MCF 10A (cell line): ENCODE measurements at regions not wholly inside any gene's neighbourhood (a gene's known extent, or its start where the extent isn't known, plus 50 kb on each side); places are given as distances from the start of the nearest gene placed in this dataset.
"Not testable (repeated sequence)": the region's sequence is repeated elsewhere in the genome, so short reads cannot be mapped to it uniquely, and the experiment has no call there.

Source experiments
- BruUV-seq: library from RNA; stranded (reverse); fragments of 400-500 nt; replicated peaks from 2 replicates; lab custom pipeline; 2021; lab: Mats Ljungman, UMichigan
- CTCF ChIA-PET: fragments of 300-600 bp; sonication (Branson Sonifier 250); formaldehyde crosslinking; extraction: SDS; loops from one replicate; lab custom pipeline; 2021; ENCODE audit warnings: antibody characterized with exemption, inconsistent platforms; lab: Yijun Ruan, JAX
- POLR2A ChIA-PET: fragments of 300-600, 350-650 bp; sonication (Branson Sonifier 250); formaldehyde crosslinking; extraction: SDS; loops from one replicate; lab custom pipeline; 2020; ENCODE audit warnings: antibody characterized with exemption, inconsistent platforms; lab: Yijun Ruan, JAX
- DNase-seq: peaks from one replicate; pipeline ENCODE4 v3.0.0-alpha.2; 2018; ENCODE audit not compliant: unreplicated experiment
- H3K27ac Mint-ChIP-seq: one replicate; pipeline ENCODE4 v1.8.0; 2022; ENCODE audit warnings: mild to moderate bottlenecking, low read depth, mixed read lengths; ENCODE audit not compliant: unreplicated experiment
- H3K27me3 Mint-ChIP-seq: one replicate; pipeline ENCODE4 v1.8.0; 2022; ENCODE audit warnings: mixed read lengths; ENCODE audit not compliant: insufficient read depth, unreplicated experiment
- H3K36me3 Mint-ChIP-seq: one replicate; pipeline ENCODE4 v1.8.0; 2022; ENCODE audit warnings: mild to moderate bottlenecking, moderate library complexity, mixed read lengths; ENCODE audit not compliant: insufficient read depth, unreplicated experiment
- H3K4me1 Mint-ChIP-seq: one replicate; pipeline ENCODE4 v1.8.0; 2022; ENCODE audit warnings: mixed read lengths; ENCODE audit not compliant: insufficient read depth, unreplicated experiment
- H3K4me3 Mint-ChIP-seq: one replicate; pipeline ENCODE4 v1.8.0; 2022; ENCODE audit warnings: mild to moderate bottlenecking, moderate library complexity, mixed read lengths; ENCODE audit not compliant: unreplicated experiment
- H3K9me3 Mint-ChIP-seq: one replicate; pipeline ENCODE4 v1.8.0; 2022; ENCODE audit warnings: mixed read lengths; ENCODE audit not compliant: unreplicated experiment
- intact Hi-C: fragments of 100-400 bp; cut with micrococcal nuclease; formaldehyde crosslinking; loops from 2 replicates; pipeline ENCODE4 v1.14.1; 2022
- TF ChIP-seq, protein P1 (sequence below): fragments of 200-600 bp; IDR thresholded peaks from one replicate; pipeline ENCODE4 v1.8.0; 2022; ENCODE audit warnings: antibody characterized with exemption, mild to moderate bottlenecking; ENCODE audit not compliant: unreplicated experiment

GRCh38 chr12:59357811-59358210, 238.0 kb upstream of the SLC16A7 start:
- ChIA-PET POLR2A (no interaction called here), CTCF (interaction anchor here (1.5 kb wide), 2 partner anchors 14 to 46 kb away, joined by 3 to 4 read pairs; no protein-coding TSS in a partner anchor)
- peak; percentile 18 for DNase-seq
- BruUV-seq: no TSS peak
- intact Hi-C loops: no loop called here
- Mint-ChIP-seq H3K9me3 (peaks cover 14% of the 10 kb centered on the region), H3K27ac (peak overlapping the region; percentile 95), H3K27me3 (no peaks in the 10 kb centered on the region), H3K4me1 (peaks cover 11% of the 10 kb centered on the region), H3K36me3 (no peaks in the 10 kb centered on the region), H3K4me3 (no peak overlapping the region)
- TF ChIP-seq, protein P1, sequence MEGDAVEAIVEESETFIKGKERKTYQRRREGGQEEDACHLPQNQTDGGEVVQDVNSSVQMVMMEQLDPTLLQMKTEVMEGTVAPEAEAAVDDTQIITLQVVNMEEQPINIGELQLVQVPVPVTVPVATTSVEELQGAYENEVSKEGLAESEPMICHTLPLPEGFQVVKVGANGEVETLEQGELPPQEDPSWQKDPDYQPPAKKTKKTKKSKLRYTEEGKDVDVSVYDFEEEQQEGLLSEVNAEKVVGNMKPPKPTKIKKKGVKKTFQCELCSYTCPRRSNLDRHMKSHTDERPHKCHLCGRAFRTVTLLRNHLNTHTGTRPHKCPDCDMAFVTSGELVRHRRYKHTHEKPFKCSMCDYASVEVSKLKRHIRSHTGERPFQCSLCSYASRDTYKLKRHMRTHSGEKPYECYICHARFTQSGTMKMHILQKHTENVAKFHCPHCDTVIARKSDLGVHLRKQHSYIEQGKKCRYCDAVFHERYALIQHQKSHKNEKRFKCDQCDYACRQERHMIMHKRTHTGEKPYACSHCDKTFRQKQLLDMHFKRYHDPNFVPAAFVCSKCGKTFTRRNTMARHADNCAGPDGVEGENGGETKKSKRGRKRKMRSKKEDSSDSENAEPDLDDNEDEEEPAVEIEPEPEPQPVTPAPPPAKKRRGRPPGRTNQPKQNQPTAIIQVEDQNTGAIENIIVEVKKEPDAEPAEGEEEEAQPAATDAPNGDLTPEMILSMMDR: no peak

GRCh38 chr12:59346248-59346647, 249.6 kb upstream of the SLC16A7 start:
- peaks cover 19% of the 10 kb centered on the region for H3K9me3 Mint-ChIP-seq
- BruUV-seq, POLR2A ChIA-PET, DNase-seq, H3K4me1 Mint-ChIP-seq, H3K27me3 Mint-ChIP-seq, H3K36me3 Mint-ChIP-seq, H3K4me3 Mint-ChIP-seq, intact Hi-C loops, H3K27ac Mint-ChIP-seq: not testable (repeated sequence)
- CTCF ChIA-PET: interaction anchor here (0.6 to 0.9 kb wide), 4 partner anchors 9 to 538 kb away, joined by 3 to 4 read pairs (median 4); no protein-coding TSS in a partner anchor
- TF ChIP-seq, protein P1: peak; percentile 11

GRCh38 chr12:59345406-59345805, 250.4 kb upstream of the SLC16A7 start:
- BruUV-seq: no TSS peak
- H3K27me3 Mint-ChIP-seq: no peaks in the 10 kb centered on the region
- ChIA-PET POLR2A (no interaction called here), CTCF (interaction anchor here (0.6 to 1.4 kb wide), 6 partner anchors 10 to 538 kb away, joined by 3 to 4 read pairs (median 4); no protein-coding TSS in a partner anchor)
- no peaks in the 10 kb centered on the region for H3K4me1 Mint-ChIP-seq
- H3K36me3 Mint-ChIP-seq: peaks cover 7% of the 10 kb centered on the region
- intact Hi-C loops: no loop called here
- DNase-seq: no peak
- TF ChIP-seq, protein P1: no peak
- no peak overlapping the region for H3K27ac Mint-ChIP-seq
- H3K9me3 Mint-ChIP-seq: peaks cover 27% of the 10 kb centered on the region
- no peak overlapping the region for H3K4me3 Mint-ChIP-seq

DNA sequence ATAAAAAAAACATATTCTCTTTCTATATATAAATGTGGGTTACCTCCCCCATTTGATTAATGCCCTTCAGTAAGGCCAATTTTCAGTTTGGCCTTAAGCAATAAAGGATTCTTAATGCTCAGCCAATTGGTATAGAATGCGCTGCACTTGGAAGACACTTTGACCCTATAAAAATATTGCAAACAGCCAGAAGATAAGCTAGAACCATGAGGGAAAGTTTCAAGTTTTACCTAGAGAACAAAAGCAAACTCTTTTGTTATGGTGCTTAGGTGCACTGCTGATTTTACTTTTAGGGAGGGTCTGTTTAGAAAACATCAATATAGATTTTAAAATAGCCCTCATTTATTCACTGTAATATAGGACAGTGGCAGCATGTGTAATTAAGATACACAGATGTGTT, 251.6 kb upstream of the SLC16A7 start:
- CTCF ChIA-PET: interaction anchor here (0.6 kb wide), 1 partner anchor 689 kb away, joined by 3 read pairs; no protein-coding TSS in a partner anchor
- Mint-ChIP-seq H3K27me3 (no peaks in the 10 kb centered on the region), H3K27ac (no peak overlapping the region), H3K4me1 (no peaks in the 10 kb centered on the region), H3K4me3 (no peak overlapping the region), H3K36me3 (peaks cover 7% of the 10 kb centered on the region), H3K9me3 (peaks cover 36% of the 10 kb centered on the region)
- intact Hi-C loops: no loop called here
- DNase-seq: no peak
- TF ChIP-seq, protein P1: no peak
- POLR2A ChIA-PET: no interaction called here
- BruUV-seq: no TSS peak
